ENCODE measurements at regions not wholly inside any gene's neighbourhood (a gene's known extent, or its start where the extent isn't known, plus 50 kb on each side); places are given as distances from the start of the nearest gene placed in this dataset.

GRCh38 chr18:78790511-78790910, 189.1 kb upstream of the SALL3 start:
- TF ChIP-seq CTCF (IDR thresholded peaks at IDR 0.05; ENCODE audit: borderline replicate concordance, insufficient read depth, low read depth, low read length), result no peak
- no peak overlapping the region for H3K4me3 ChIP-seq (ENCODE audit: low read depth, low read length)

GRCh38 chr18:78790960-78791359, 188.7 kb upstream of the SALL3 start:
- H3K4me3 ChIP-seq (ENCODE audit: low read depth, low read length), result no peak overlapping the region
- TF ChIP-seq CTCF (IDR thresholded peaks at IDR 0.05; ENCODE audit: borderline replicate concordance, insufficient read depth, low read depth, low read length), result no peak

GRCh38 chr18:78792094-78792493, 187.5 kb upstream of the SALL3 start:
- TF ChIP-seq CTCF (IDR thresholded peaks at IDR 0.05; ENCODE audit: borderline replicate concordance, insufficient read depth, low read depth, low read length), result no peak
- H3K4me3 ChIP-seq (ENCODE audit: low read depth, low read length), result no peak overlapping the region

- H3K4me3 ChIP-seq (ENCODE audit: low read depth, low read length), result no peak overlapping the region
- TF ChIP-seq CTCF (IDR thresholded peaks at IDR 0.05; ENCODE audit: borderline replicate concordance, insufficient read depth, low read depth, low read length), result no peak
Measured at GRCh38 chr18:78792736-78793135, 186.9 kb upstream of the SALL3 start.

- TF ChIP-seq CTCF (IDR thresholded peaks at IDR 0.05; ENCODE audit: borderline replicate concordance, insufficient read depth, low read depth, low read length), result no peak
- H3K4me3 ChIP-seq (ENCODE audit: low read depth, low read length), result no peak overlapping the region
Measured at GRCh38 chr18:78793313-78794070, 186.1 kb upstream of the SALL3 start.

- no peak for TF ChIP-seq CTCF (IDR thresholded peaks at IDR 0.05; ENCODE audit: borderline replicate concordance, insufficient read depth, low read depth, low read length)
- no peak overlapping the region for H3K4me3 ChIP-seq (ENCODE audit: low read depth, low read length)
Measured at GRCh38 chr18:78794071-78794430, 185.6 kb upstream of the SALL3 start.

- H3K4me3 ChIP-seq (ENCODE audit: low read depth, low read length), result no peak overlapping the region
- no peak for TF ChIP-seq CTCF (IDR thresholded peaks at IDR 0.05; ENCODE audit: borderline replicate concordance, insufficient read depth, low read depth, low read length)
Measured at GRCh38 chr18:78796693-78797455, 182.7 kb upstream of the SALL3 start.
